ENCODE measurements at regions not wholly inside any gene's neighbourhood (a gene's known extent, or its start where the extent isn't known, plus 50 kb on each side); places are given as distances from the start of the nearest gene placed in this dataset.

DNA sequence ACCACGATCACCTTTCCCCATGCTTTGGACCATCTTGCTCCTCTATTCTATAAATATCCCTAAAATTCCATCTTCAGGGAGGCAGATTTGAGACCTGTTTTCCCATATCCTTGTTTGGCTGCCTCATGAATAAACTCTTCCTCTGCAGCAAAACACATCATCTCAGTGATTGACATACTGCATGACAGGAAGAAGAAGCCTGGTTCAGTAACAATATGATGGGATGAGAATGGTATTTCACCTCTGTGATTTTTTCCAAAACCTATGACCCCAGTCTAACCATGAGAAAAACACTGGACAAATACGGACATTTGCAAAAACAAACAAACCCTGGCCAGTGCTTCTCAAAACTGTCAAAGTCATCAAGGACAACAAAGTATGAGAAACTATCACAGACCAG is 53.8 kb upstream of the ZSWIM5 start:
- TF ChIP-seq, protein P1, sequence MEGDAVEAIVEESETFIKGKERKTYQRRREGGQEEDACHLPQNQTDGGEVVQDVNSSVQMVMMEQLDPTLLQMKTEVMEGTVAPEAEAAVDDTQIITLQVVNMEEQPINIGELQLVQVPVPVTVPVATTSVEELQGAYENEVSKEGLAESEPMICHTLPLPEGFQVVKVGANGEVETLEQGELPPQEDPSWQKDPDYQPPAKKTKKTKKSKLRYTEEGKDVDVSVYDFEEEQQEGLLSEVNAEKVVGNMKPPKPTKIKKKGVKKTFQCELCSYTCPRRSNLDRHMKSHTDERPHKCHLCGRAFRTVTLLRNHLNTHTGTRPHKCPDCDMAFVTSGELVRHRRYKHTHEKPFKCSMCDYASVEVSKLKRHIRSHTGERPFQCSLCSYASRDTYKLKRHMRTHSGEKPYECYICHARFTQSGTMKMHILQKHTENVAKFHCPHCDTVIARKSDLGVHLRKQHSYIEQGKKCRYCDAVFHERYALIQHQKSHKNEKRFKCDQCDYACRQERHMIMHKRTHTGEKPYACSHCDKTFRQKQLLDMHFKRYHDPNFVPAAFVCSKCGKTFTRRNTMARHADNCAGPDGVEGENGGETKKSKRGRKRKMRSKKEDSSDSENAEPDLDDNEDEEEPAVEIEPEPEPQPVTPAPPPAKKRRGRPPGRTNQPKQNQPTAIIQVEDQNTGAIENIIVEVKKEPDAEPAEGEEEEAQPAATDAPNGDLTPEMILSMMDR (IDR thresholded peaks at IDR 0.05): no peak
- no peak for TF ChIP-seq POLR2A (IDR thresholded peaks at IDR 0.05)
